GM23338 (cell line): ENCODE measurements at regions not wholly inside any gene's neighbourhood (a gene's known extent, or its start where the extent isn't known, plus 50 kb on each side); places are given as distances from the start of the nearest gene placed in this dataset.

Experiments
- ATAC-seq: fragments of 200-7000 bp; cut with Tn5 transposase; 3 replicates; pipeline ENCODE4 v1.9.1; 2020
- DNase-seq: peaks from one replicate; pipeline ENCODE4 v3.0.0-alpha.2; 2015; ENCODE audit warnings: low spot score
- H2AFZ ChIP-seq: fragments of 200-600 bp; sonication (generic); 2 replicates; pipeline ENCODE4 v1.8.0; 2016; ENCODE audit warnings: antibody characterized with exemption, mild to moderate bottlenecking, moderate library complexity
- H3F3A ChIP-seq: fragments of 200-600 bp; sonication (generic); replicated peaks from 2 replicates; pipeline ENCODE4 v1.8.0; 2017; ENCODE audit warnings: antibody characterized with exemption, mixed run types, low read depth
- H3K27ac ChIP-seq: fragments of 200-600 bp; sonication (generic); 2 replicates; pipeline ENCODE4 v1.6.1; 2016; ENCODE audit warnings: low read depth
- H3K27me3 ChIP-seq: fragments of 200-600 bp; sonication (generic); 2 replicates; pipeline ENCODE4 v1.8.0; 2016; ENCODE audit warnings: mild to moderate bottlenecking, mixed run types, moderate library complexity; ENCODE audit not compliant: insufficient read depth
- H3K36me3 ChIP-seq: fragments of 200-600 bp; sonication (generic); 2 replicates; pipeline ENCODE4 v1.8.0; 2016; ENCODE audit warnings: mild to moderate bottlenecking; ENCODE audit not compliant: insufficient read depth
- H3K4me1 ChIP-seq: fragments of 200-600 bp; sonication (generic); 2 replicates; pipeline ENCODE4 v1.8.0; 2016; ENCODE audit warnings: mild to moderate bottlenecking, moderate library complexity; ENCODE audit not compliant: insufficient read depth
- H3K4me2 ChIP-seq: fragments of 200-600 bp; sonication (generic); 2 replicates; pipeline ENCODE4 v1.7.1; 2017; ENCODE audit warnings: mixed run types
- H3K4me3 ChIP-seq: fragments of 200-600 bp; sonication (generic); 2 replicates; pipeline ENCODE4 v1.6.1; 2016; ENCODE audit warnings: mixed run types
- H3K79me2 ChIP-seq: fragments of 200-600 bp; sonication (generic); replicated peaks from 2 replicates; pipeline ENCODE4 v1.8.0; 2017; ENCODE audit warnings: mild to moderate bottlenecking; ENCODE audit not compliant: insufficient read depth
- H3K9me2 ChIP-seq: fragments of 200-600 bp; sonication (generic); 2 replicates; pipeline ENCODE4 v1.8.0; 2017; ENCODE audit not compliant: insufficient read depth
- H4K20me1 ChIP-seq: fragments of 200-600 bp; sonication (generic); replicated peaks from 2 replicates; pipeline ENCODE4 v1.8.0; 2017; ENCODE audit warnings: mild to moderate bottlenecking; ENCODE audit not compliant: insufficient read depth
- H3K27ac Mint-ChIP-seq: 2 replicates; pipeline ENCODE4 v1.8.0; 2020; ENCODE audit warnings: inconsistent platforms, mild to moderate bottlenecking, moderate library complexity, mixed read lengths
- H3K27me3 Mint-ChIP-seq: 3 replicates; pipeline ENCODE4 v1.8.0; 2022; ENCODE audit warnings: low read depth, mild to moderate bottlenecking, moderate library complexity, mixed read lengths, inconsistent platforms; ENCODE audit not compliant: insufficient read depth, poor library complexity
- H3K36me3 Mint-ChIP-seq: 3 replicates; pipeline ENCODE4 v1.8.0; 2021; ENCODE audit warnings: low read depth, mild to moderate bottlenecking, inconsistent platforms, moderate library complexity, mixed read lengths
- H3K4me1 Mint-ChIP-seq: 3 replicates; pipeline ENCODE4 v1.8.0; 2020; ENCODE audit warnings: mild to moderate bottlenecking, inconsistent platforms, mixed read lengths
- H3K4me3 Mint-ChIP-seq: 3 replicates; pipeline ENCODE4 v1.8.0; 2021; ENCODE audit warnings: moderate library complexity, mild to moderate bottlenecking, inconsistent platforms, mixed read lengths
- H3K9me3 Mint-ChIP-seq: 3 replicates; pipeline ENCODE4 v1.8.0; 2020; ENCODE audit warnings: moderate library complexity, mild to moderate bottlenecking, inconsistent platforms, mixed read lengths
- CREB1 ChIP-seq: fragments of 250-450 bp; sonication (Bioruptor Pico); IDR thresholded peaks from 2 replicates; pipeline ENCODE4 v1.5.0; 2020; ENCODE audit warnings: low read depth, mild to moderate bottlenecking, moderate library complexity
- CTCF ChIP-seq, 2 experiments: fragments of 200-600 bp in 1 of 2; sonication (generic) in 1 of 2; conservative IDR thresholded peaks; 2 replicates each; pipeline versions ENCODE4 v1.5.1 to v1.6.1; 2016 to 2017; ENCODE audit warnings: antibody characterized with exemption in 2 of 2, low read depth in 2 of 2, mild to moderate bottlenecking in 2 of 2, moderate library complexity in 1 of 2
- ETS1 ChIP-seq: IDR thresholded peaks from 2 replicates; pipeline ENCODE4 v1.6.1; 2016; ENCODE audit warnings: antibody characterized with exemption
- EZH2phosphoT487 ChIP-seq: fragments of 200-600 bp; sonication (generic); IDR thresholded peaks from one replicate; pipeline ENCODE4 v1.8.1; 2018; ENCODE audit warnings: antibody characterized with exemption; ENCODE audit not compliant: unreplicated experiment
- JUNB ChIP-seq: IDR thresholded peaks from one replicate; pipeline ENCODE4 v1.6.1; 2016; ENCODE audit warnings: antibody characterized with exemption; ENCODE audit not compliant: unreplicated experiment
- NANOG ChIP-seq: IDR thresholded peaks from 2 replicates; pipeline ENCODE4 v1.6.1; 2016; ENCODE audit warnings: antibody characterized with exemption, borderline replicate concordance
- POLR2AphosphoS5 ChIP-seq: IDR thresholded peaks from 2 replicates; pipeline ENCODE4 v1.6.1; 2016; ENCODE audit warnings: antibody characterized with exemption, low read depth
- STAT1 ChIP-seq: IDR thresholded peaks from one replicate; pipeline ENCODE4 v1.6.1; 2016; ENCODE audit warnings: antibody characterized with exemption; ENCODE audit not compliant: unreplicated experiment
- ZNF114 ChIP-seq: fragments of 250-450 bp; sonication (Bioruptor Pico); IDR thresholded peaks from 2 replicates; pipeline ENCODE4 v1.5.0; 2020; ENCODE audit warnings: mild to moderate bottlenecking, moderate library complexity
- ZNF331 ChIP-seq: fragments of 250-450 bp; sonication (Bioruptor Pico); IDR thresholded peaks from 2 replicates; pipeline ENCODE4 v1.5.0; 2020; ENCODE audit warnings: low read depth, mild to moderate bottlenecking, moderate library complexity
- ZNF462 ChIP-seq: fragments of 250-450 bp; sonication (Bioruptor Pico); IDR thresholded peaks from 2 replicates; pipeline ENCODE4 v1.5.0; 2020; ENCODE audit warnings: mild to moderate bottlenecking, moderate library complexity

- TF ChIP-seq ZNF462 (no peak), JUNB (no peak), NANOG (no peak), POLR2AphosphoS5 (no peak), ZNF114 (CRISPR knock-in tag) (no peak), ZNF331 (CRISPR knock-in tag) (no peak), STAT1 (no peak)
These were observed 448.5 kb downstream of the NUF2 start (continued) for GRCh38 chr1:163770265-163770664.

GRCh38 chr1:163771637-163772036 is 449.9 kb downstream of the NUF2 start:
- H2AFZ ChIP-seq = no peak overlapping the region
- H3K36me3 ChIP-seq = no peaks in the 10 kb centered on the region
- no peaks in the 10 kb centered on the region for H3K36me3 Mint-ChIP-seq
- DNase-seq (no peak), ATAC-seq (no peak)
- no peaks in the 10 kb centered on the region for H3K9me3 Mint-ChIP-seq
- H3K27ac Mint-ChIP-seq = no peak overlapping the region
- H3K4me3 Mint-ChIP-seq = no peak overlapping the region
- no peaks in the 10 kb centered on the region for H4K20me1 ChIP-seq
- no peak overlapping the region for H3K4me3 ChIP-seq
- peaks cover 9% of the 10 kb centered on the region for H3K4me1 Mint-ChIP-seq
- no peaks in the 10 kb centered on the region for H3K27me3 ChIP-seq
- H3K79me2 ChIP-seq = no peaks in the 10 kb centered on the region
- peaks cover 5% of the 10 kb centered on the region; the same call in 1 of the 2 replicates for H3K4me1 ChIP-seq
- no peak overlapping the region for H3K4me2 ChIP-seq
- no peaks in the 10 kb centered on the region for H3F3A ChIP-seq
- H3K9me2 ChIP-seq = peaks cover 5% of the 10 kb centered on the region
- H3K27ac ChIP-seq = no peak overlapping the region
- H3K27me3 Mint-ChIP-seq = peaks cover 3% of the 10 kb centered on the region
- TF ChIP-seq ZNF114 (CRISPR knock-in tag) = no peak
- TF ChIP-seq POLR2AphosphoS5 = no peak
- TF ChIP-seq ETS1 = no peak
- TF ChIP-seq CREB1 = no peak
- no peak for TF ChIP-seq CTCF (conservative IDR thresholded peaks at IDR 0.05; ENCODE audit: low read depth in 2 of 2)
- no peak for TF ChIP-seq NANOG
- TF ChIP-seq EZH2phosphoT487 = no peak
- no peak for TF ChIP-seq ZNF331 (CRISPR knock-in tag)
